ENCODE measurements at regions not wholly inside any gene's neighbourhood (a gene's known extent, or its start where the extent isn't known, plus 50 kb on each side); places are given as distances from the start of the nearest gene placed in this dataset.
"Not testable (repeated sequence)": the region's sequence is repeated elsewhere in the genome, so short reads cannot be mapped to it uniquely, and the experiment has no call there.

GRCh38 chr2:205865905-205866441 is 183.7 kb downstream of the NRP2 start:
- Mint-ChIP-seq H3K4me1 (ENCODE audit: insufficient read depth, unreplicated experiment) (no peaks in the 10 kb centered on the region), H3K27me3 (ENCODE audit: insufficient read depth, unreplicated experiment) (no peaks in the 10 kb centered on the region), H3K36me3 (ENCODE audit: insufficient read depth, unreplicated experiment) (no peaks in the 10 kb centered on the region), H3K4me3 (ENCODE audit: unreplicated experiment) (no peak overlapping the region), H3K27ac (ENCODE audit: low read depth, unreplicated experiment) (no peak overlapping the region), H3K9me3 (ENCODE audit: unreplicated experiment) (no peaks in the 10 kb centered on the region)
- DNase-seq (ENCODE audit: unreplicated experiment): peak; percentile 43
- POLR2A ChIA-PET: no interaction called here
- intact Hi-C loops (cut with micrococcal nuclease): no loop called here
- CTCF ChIA-PET: interaction anchor here (0.6 kb wide), 1 partner anchor 166 kb away, joined by 4 read pairs; no protein-coding TSS in a partner anchor
- TF ChIP-seq CTCF (IDR thresholded peaks at IDR 0.05; ENCODE audit: unreplicated experiment): no peak
- BruUV-seq (replicated peaks): no TSS peak

DNA sequence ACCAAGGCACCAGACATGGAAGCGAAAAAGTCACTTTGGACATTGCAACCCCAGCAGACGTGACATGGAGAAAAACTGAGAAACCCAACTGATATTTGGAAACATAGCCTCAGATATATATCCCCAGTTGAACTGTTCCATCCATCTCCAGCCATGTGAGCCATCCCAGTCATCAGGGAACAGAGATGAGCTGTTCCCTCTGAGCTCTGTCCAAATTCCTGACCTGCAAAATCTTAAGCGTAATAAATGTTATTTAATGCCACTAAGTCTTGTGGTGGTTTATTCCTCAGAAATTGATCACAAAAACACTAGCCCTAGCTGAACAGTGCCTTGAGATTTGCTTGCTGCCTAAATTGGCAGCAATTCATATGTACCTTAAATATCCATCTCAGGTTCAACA is 182.8 kb downstream of the NRP2 start:
- no peak overlapping the region for H3K4me3 Mint-ChIP-seq (ENCODE audit: unreplicated experiment)
- POLR2A ChIA-PET: no interaction called here
- H3K27me3 Mint-ChIP-seq (ENCODE audit: insufficient read depth, unreplicated experiment): no peaks in the 10 kb centered on the region
- CTCF ChIA-PET: no interaction called here
- H3K9me3 Mint-ChIP-seq (ENCODE audit: unreplicated experiment): no peaks in the 10 kb centered on the region
- no peak for TF ChIP-seq CTCF (IDR thresholded peaks at IDR 0.05; ENCODE audit: unreplicated experiment)
- H3K27ac Mint-ChIP-seq (ENCODE audit: low read depth, unreplicated experiment): no peak overlapping the region
- no peak for DNase-seq (ENCODE audit: unreplicated experiment)
- H3K4me1 Mint-ChIP-seq (ENCODE audit: insufficient read depth, unreplicated experiment): no peaks in the 10 kb centered on the region
- no TSS peak for BruUV-seq (replicated peaks)
- peaks cover 6% of the 10 kb centered on the region for H3K36me3 Mint-ChIP-seq (ENCODE audit: insufficient read depth, unreplicated experiment)
- intact Hi-C loops (cut with micrococcal nuclease): no loop called here

DNA sequence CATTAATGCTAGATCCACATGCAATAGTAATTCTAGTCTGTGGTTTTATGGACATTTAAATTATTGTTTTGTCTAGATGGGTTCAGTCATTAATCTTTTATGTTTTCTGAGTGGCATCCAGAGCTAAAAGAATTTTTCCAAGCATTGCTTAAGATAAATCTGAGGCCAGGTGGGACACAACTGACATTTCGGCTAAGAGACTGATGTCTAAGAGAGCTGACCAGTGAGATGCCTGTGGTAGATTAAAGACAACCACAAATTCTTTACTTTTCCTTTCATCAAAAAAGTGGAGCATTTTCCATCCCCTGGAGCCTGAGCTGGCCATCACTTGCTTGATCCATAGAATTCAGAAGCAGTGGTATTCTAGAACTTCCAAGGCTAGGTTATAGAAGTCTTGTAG is 182.2 kb downstream of the NRP2 start:
- H3K4me1 Mint-ChIP-seq (ENCODE audit: insufficient read depth, unreplicated experiment): no peaks in the 10 kb centered on the region
- H3K27me3 Mint-ChIP-seq (ENCODE audit: insufficient read depth, unreplicated experiment): no peaks in the 10 kb centered on the region
- peaks cover 6% of the 10 kb centered on the region for H3K36me3 Mint-ChIP-seq (ENCODE audit: insufficient read depth, unreplicated experiment)
- H3K9me3 Mint-ChIP-seq (ENCODE audit: unreplicated experiment): no peaks in the 10 kb centered on the region
- CTCF ChIA-PET: no interaction called here
- POLR2A ChIA-PET: no interaction called here
- no peak overlapping the region for H3K4me3 Mint-ChIP-seq (ENCODE audit: unreplicated experiment)
- H3K27ac Mint-ChIP-seq (ENCODE audit: low read depth, unreplicated experiment): no peak overlapping the region
- BruUV-seq (replicated peaks): no TSS peak
- no peak for TF ChIP-seq CTCF (IDR thresholded peaks at IDR 0.05; ENCODE audit: unreplicated experiment)
- intact Hi-C loops (cut with micrococcal nuclease): no loop called here
- DNase-seq (ENCODE audit: unreplicated experiment): no peak

- H3K27me3 Mint-ChIP-seq (ENCODE audit: insufficient read depth, unreplicated experiment); H3K9me3 Mint-ChIP-seq (ENCODE audit: unreplicated experiment); H3K27ac Mint-ChIP-seq (ENCODE audit: low read depth, unreplicated experiment); H3K4me3 Mint-ChIP-seq (ENCODE audit: unreplicated experiment); POLR2A ChIA-PET; intact Hi-C loops (cut with micrococcal nuclease); DNase-seq (ENCODE audit: unreplicated experiment); H3K36me3 Mint-ChIP-seq (ENCODE audit: insufficient read depth, unreplicated experiment); H3K4me1 Mint-ChIP-seq (ENCODE audit: insufficient read depth, unreplicated experiment); BruUV-seq (replicated peaks): not testable (repeated sequence)
- CTCF ChIA-PET: interaction anchor here (1.1 kb wide), 1 partner anchor 15 kb away, joined by 3 read pairs; no protein-coding TSS in a partner anchor
Observed at GRCh38 chr2:205862761-205863160, 180.5 kb downstream of the NRP2 start.

DNA sequence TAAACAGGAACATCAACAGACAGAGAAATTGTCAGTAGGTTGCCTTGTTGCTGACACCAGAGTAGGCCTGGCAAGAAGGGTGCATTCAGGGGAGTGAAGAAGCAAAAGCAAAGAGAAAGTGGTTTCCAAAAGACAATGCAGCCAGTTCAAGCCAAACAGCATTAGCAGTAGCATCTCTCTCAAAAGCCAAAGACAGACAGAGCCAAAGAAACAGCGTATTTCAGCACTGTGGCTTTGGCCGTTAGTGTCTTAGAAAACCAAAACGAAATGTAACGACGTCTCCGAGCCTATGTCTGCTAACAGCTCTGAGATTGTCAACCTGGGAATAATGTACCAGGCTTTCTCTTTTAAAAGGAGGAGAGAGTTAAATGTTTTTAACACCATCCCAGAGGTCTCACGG is 178.6 kb downstream of the NRP2 start:
- ChIA-PET POLR2A (no interaction called here), CTCF (no interaction called here)
- no TSS peak for BruUV-seq (replicated peaks)
- Mint-ChIP-seq H3K4me3 (ENCODE audit: unreplicated experiment) (no peak overlapping the region), H3K4me1 (ENCODE audit: insufficient read depth, unreplicated experiment) (no peaks in the 10 kb centered on the region), H3K36me3 (ENCODE audit: insufficient read depth, unreplicated experiment) (peaks cover 6% of the 10 kb centered on the region), H3K9me3 (ENCODE audit: unreplicated experiment) (no peaks in the 10 kb centered on the region), H3K27me3 (ENCODE audit: insufficient read depth, unreplicated experiment) (no peaks in the 10 kb centered on the region), H3K27ac (ENCODE audit: low read depth, unreplicated experiment) (no peak overlapping the region)
- TF ChIP-seq CTCF (IDR thresholded peaks at IDR 0.05; ENCODE audit: unreplicated experiment): no peak
- no peak for DNase-seq (ENCODE audit: unreplicated experiment)
- intact Hi-C loops (cut with micrococcal nuclease): no loop called here

All from MCF 10A (cell line).